Trophoblast cell (in vitro differentiated cells and primary cell): ENCODE measurements at regions not wholly inside any gene's neighbourhood (a gene's known extent, or its start where the extent isn't known, plus 50 kb on each side); places are given as distances from the start of the nearest gene placed in this dataset.

Experiments used
- DNase-seq, 2 donors: peaks; one replicate each; pipeline ENCODE4 v3.0.0-alpha.2; 2016
- H2AFZ ChIP-seq: 2 replicates; pipeline ENCODE4 v1.6.1; 2013; ENCODE audit warnings: low read length, moderate library complexity, mild to moderate bottlenecking; ENCODE audit not compliant: insufficient read depth, poor library complexity
- H2AK5ac ChIP-seq: 2 replicates; pipeline ENCODE4 v1.6.1; 2013; ENCODE audit warnings: mild to moderate bottlenecking, low read length
- H2BK120ac ChIP-seq: 2 replicates; pipeline ENCODE4 v1.6.1; 2013; ENCODE audit warnings: low read length, mild to moderate bottlenecking, moderate library complexity; ENCODE audit not compliant: insufficient read depth, poor library complexity
- H2BK12ac ChIP-seq: 2 replicates; pipeline ENCODE4 v1.6.1; 2013; ENCODE audit warnings: mild to moderate bottlenecking, low read length, moderate library complexity
- H2BK5ac ChIP-seq: 2 replicates; pipeline ENCODE4 v1.6.1; 2013; ENCODE audit warnings: low read length, low read depth, moderate library complexity, mild to moderate bottlenecking; ENCODE audit not compliant: poor library complexity
- H3K14ac ChIP-seq: 2 replicates; pipeline ENCODE4 v1.6.1; 2013; ENCODE audit warnings: mild to moderate bottlenecking, low read length
- H3K18ac ChIP-seq: 2 replicates; pipeline ENCODE4 v1.6.1; 2013; ENCODE audit warnings: mild to moderate bottlenecking, low read length
- H3K23ac ChIP-seq: 2 replicates; pipeline ENCODE4 v1.6.1; 2013; ENCODE audit warnings: low read length
- H3K27ac ChIP-seq: 2 replicates; pipeline ENCODE4 v1.5.1; 2013; ENCODE audit warnings: low read depth, mild to moderate bottlenecking, inconsistent platforms, low read length, moderate library complexity
- H3K27me3 ChIP-seq: 2 replicates; pipeline ENCODE4 v1.6.1; 2013; ENCODE audit warnings: inconsistent platforms, mild to moderate bottlenecking, low read length, moderate library complexity; ENCODE audit not compliant: insufficient read depth
- H3K36me3 ChIP-seq, 2 experiments: 1 replicate in 1 of 2; 2 replicates in 1 of 2; pipeline ENCODE4 v1.6.1; 2013; ENCODE audit warnings: low read length in 2 of 2, mild to moderate bottlenecking in 2 of 2, moderate library complexity in 1 of 2; ENCODE audit not compliant: insufficient read depth in 2 of 2, control insufficient read depth in 1 of 2
- H3K4ac ChIP-seq: 2 replicates; pipeline ENCODE4 v1.6.1; 2013; ENCODE audit warnings: low read depth, mild to moderate bottlenecking, low read length, moderate library complexity
- H3K4me1 ChIP-seq, 2 experiments: 1 replicate in 1 of 2; 2 replicates in 1 of 2; pipeline ENCODE4 v1.6.1; 2013; ENCODE audit warnings: low read length in 2 of 2, mild to moderate bottlenecking in 2 of 2, moderate library complexity in 1 of 2; ENCODE audit not compliant: insufficient read depth in 2 of 2, control insufficient read depth in 1 of 2
- H3K4me2 ChIP-seq: 2 replicates; pipeline ENCODE4 v1.6.1; 2013; ENCODE audit warnings: inconsistent platforms, mild to moderate bottlenecking, low read length, moderate library complexity
- H3K4me3 ChIP-seq: 2 replicates; pipeline ENCODE4 v1.5.1; 2013; ENCODE audit warnings: mild to moderate bottlenecking, low read depth, low read length, inconsistent platforms
- H3K79me1 ChIP-seq: one replicate; pipeline ENCODE4 v1.6.1; 2013; ENCODE audit warnings: low read length
- H3K79me2 ChIP-seq: 2 replicates; pipeline ENCODE4 v1.6.1; 2013; ENCODE audit warnings: low read length, mild to moderate bottlenecking; ENCODE audit not compliant: control insufficient read depth, insufficient read depth, poor library complexity
- H3K9ac ChIP-seq: 2 replicates; pipeline ENCODE4 v1.6.1; 2013; ENCODE audit warnings: mild to moderate bottlenecking, low read length
- H3K9me3 ChIP-seq: 2 replicates; pipeline ENCODE4 v1.6.1; 2013; ENCODE audit warnings: low read depth, mild to moderate bottlenecking, control low read depth, inconsistent platforms, low read length; ENCODE audit not compliant: insufficient read depth
- H4K12ac ChIP-seq: 2 replicates; pipeline ENCODE4 v1.6.1; 2013; ENCODE audit warnings: low read depth, mild to moderate bottlenecking, low read length, moderate library complexity
- H4K8ac ChIP-seq: 2 replicates; pipeline ENCODE4 v1.6.1; 2013; ENCODE audit warnings: low read depth, mild to moderate bottlenecking, low read length, moderate library complexity
- H4K91ac ChIP-seq: one replicate; pipeline ENCODE4 v1.6.1; 2013; ENCODE audit warnings: low read depth, mild to moderate bottlenecking, low read length, moderate library complexity
- WGBS: extraction: QIAGEN DNeasy Blood & Tissue Kit; methylation state at CpG from one replicate; pipeline ENCODE4 v1.1.7; 2013; ENCODE audit warnings: missing lambda C conversion rate; ENCODE audit not compliant: insufficient read length, insufficient coverage; ENCODE audit errors: extremely low coverage; 5-methylcytosine and 5-hydroxymethylcytosine counted together

DNA sequence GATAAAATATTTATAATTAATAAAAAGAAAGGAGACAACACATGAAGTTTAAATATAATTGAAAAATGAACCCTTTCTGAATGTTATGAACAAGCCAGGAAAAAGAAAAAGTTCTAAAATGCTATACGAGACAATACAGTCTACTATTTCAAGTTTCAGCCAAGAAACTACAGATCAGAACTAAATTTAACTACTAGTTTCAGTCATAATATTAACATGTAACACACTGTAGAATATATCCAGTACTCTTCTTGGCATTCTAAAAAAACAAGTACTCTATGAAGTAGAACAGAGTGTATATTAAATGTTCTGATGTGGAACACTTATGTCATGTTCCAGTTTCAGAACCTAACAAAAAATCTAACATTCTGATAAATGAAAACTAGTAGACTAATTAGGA, 679.7 kb downstream of the FAT4 start:
- Histone ChIP-seq H3K18ac (no peak overlapping the region), H4K12ac (no peak overlapping the region), H2BK5ac (no peak overlapping the region), H3K9ac (no peak overlapping the region), H3K27ac (no peak overlapping the region), H3K9me3 (no peaks in the 10 kb centered on the region), H3K27me3 (no peaks in the 10 kb centered on the region), H3K4me2 (no peak overlapping the region), H3K79me2 (no peaks in the 10 kb centered on the region), H2BK12ac (no peak overlapping the region), H3K14ac (no peak overlapping the region), H2BK120ac (no peak overlapping the region), H3K79me1 (no peaks in the 10 kb centered on the region), H2AFZ (no peak overlapping the region), H3K4me1 (peaks cover 0 to 2% of the 10 kb centered on the region in 2 experiments), H3K36me3 (no peaks in the 10 kb centered on the region), H3K4me3 (no peak overlapping the region), H2AK5ac (no peak overlapping the region), H4K8ac (no peak overlapping the region), H3K23ac (no peak overlapping the region), H4K91ac (no peak overlapping the region), H3K4ac (no peak overlapping the region)
- DNase-seq = no peak
- no CpG with 5 or more reads among the region's 1 CpG for WGBS

DNA sequence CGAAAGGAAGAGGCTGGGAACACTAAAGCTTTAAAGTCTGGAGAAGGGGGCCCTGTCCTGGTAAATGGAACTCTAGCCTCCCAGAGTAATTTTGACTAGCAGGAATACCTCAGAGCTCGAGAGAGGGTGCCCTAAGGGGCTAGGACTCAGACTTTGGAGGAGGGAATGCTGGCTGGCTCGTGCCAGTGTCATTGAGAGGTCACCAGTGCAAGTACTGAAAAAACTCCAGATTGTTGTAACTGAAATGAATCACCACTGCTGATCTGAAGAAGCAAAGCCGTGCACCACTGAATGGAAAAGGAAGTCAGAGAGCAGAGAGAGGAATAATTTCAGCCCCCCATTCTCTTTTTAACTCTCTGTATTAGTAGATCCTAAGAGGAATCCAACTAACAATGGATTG, 690.2 kb downstream of the FAT4 start:
- Histone ChIP-seq H3K79me2 (no peaks in the 10 kb centered on the region), H2BK120ac (no peak overlapping the region), H2AK5ac (no peak overlapping the region), H3K14ac (no peak overlapping the region), H2BK5ac (no peak overlapping the region), H3K36me3 (no peaks in the 10 kb centered on the region), H3K9me3 (no peaks in the 10 kb centered on the region), H4K8ac (no peak overlapping the region), H4K12ac (no peak overlapping the region), H3K4me3 (no peak overlapping the region), H3K9ac (no peak overlapping the region), H3K4ac (no peak overlapping the region), H3K27me3 (no peaks in the 10 kb centered on the region), H3K79me1 (no peaks in the 10 kb centered on the region), H2BK12ac (no peak overlapping the region), H3K23ac (no peak overlapping the region), H3K18ac (no peak overlapping the region), H3K27ac (no peak overlapping the region), H2AFZ (no peak overlapping the region), H4K91ac (no peak overlapping the region), H3K4me1 (peaks cover 0 to 3% of the 10 kb centered on the region in 2 experiments), H3K4me2 (peak overlapping the region; percentile 33)
- no CpG with 5 or more reads among the region's 4 CpGs for WGBS
- DNase-seq = peak; percentile 2

DNA sequence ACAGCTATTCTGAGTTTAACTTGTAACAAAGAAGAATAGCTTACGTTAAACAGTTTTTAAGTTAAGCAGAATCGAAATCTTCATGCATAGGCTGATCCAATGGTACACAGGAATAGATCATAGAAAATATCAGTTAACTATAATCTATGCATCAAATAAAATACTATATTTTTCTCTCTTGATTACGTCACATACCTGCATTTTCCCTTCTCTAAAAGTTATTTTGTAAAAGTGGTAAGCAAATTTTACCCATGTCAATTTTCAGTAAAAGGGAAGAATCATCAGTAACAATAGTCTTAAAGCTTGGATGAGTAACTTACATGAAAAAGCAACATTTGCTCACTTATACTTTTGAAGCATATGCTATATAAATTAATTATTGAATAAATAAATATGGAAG, 692.4 kb downstream of the FAT4 start:
- no peak overlapping the region for H2BK12ac ChIP-seq
- no peaks in the 10 kb centered on the region for H3K9me3 ChIP-seq
- no peak overlapping the region for H3K27ac ChIP-seq
- no peak overlapping the region for H3K9ac ChIP-seq
- no peak overlapping the region for H3K14ac ChIP-seq
- H4K12ac ChIP-seq = no peak overlapping the region
- H4K91ac ChIP-seq = no peak overlapping the region
- peaks cover 0 to 3% of the 10 kb centered on the region in 2 experiments for H3K4me1 ChIP-seq
- no peak overlapping the region for H3K4me3 ChIP-seq
- no peak overlapping the region for H2BK120ac ChIP-seq
- no peaks in the 10 kb centered on the region for H3K27me3 ChIP-seq
- no peak overlapping the region for H4K8ac ChIP-seq
- H3K36me3 ChIP-seq = no peaks in the 10 kb centered on the region
- no peak overlapping the region for H3K4me2 ChIP-seq
- no peak for DNase-seq
- no peak overlapping the region for H3K23ac ChIP-seq
- H2BK5ac ChIP-seq = no peak overlapping the region
- no peaks in the 10 kb centered on the region for H3K79me1 ChIP-seq
- no peak overlapping the region for H2AK5ac ChIP-seq
- H3K79me2 ChIP-seq = no peaks in the 10 kb centered on the region
- no peak overlapping the region for H3K4ac ChIP-seq
- H2AFZ ChIP-seq = no peak overlapping the region
- no CpG with 5 or more reads among the region's 3 CpGs for WGBS
- no peak overlapping the region for H3K18ac ChIP-seq

DNA sequence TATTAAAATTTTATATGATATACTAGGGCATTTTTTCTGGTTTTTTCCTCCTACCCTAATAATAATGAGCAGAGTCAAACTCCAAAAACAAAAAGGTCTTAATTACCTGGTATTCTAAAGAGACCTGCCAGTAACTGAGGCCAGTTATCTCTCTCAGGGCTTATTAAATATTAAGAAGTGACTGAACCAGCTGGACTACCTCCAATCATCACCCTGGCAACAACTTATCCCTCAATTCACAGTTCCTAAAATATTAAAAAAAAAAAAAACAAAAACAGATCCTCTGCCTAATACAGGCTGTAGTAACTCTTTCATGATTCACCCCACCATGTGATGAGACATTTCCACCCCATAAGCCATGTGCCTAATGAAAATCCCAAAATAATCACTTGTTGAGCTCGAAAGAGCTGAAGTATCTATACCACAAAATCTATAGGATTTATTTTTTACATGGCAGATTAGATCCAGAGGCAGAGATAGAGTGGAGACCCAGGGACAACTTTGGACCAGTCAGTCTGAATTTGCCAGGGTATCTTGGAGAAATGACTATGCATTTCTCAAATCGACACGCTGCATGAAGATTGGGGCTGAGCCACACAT, 698.0 kb downstream of the FAT4 start:
- no peak for DNase-seq
- H3K4me3 ChIP-seq = no peak overlapping the region
- no peaks in the 10 kb centered on the region for H3K9me3 ChIP-seq
- no peak overlapping the region for H3K9ac ChIP-seq
- no peak overlapping the region for H3K18ac ChIP-seq
- no peak overlapping the region for H3K23ac ChIP-seq
- H2BK12ac ChIP-seq = no peak overlapping the region
- no peak overlapping the region for H4K8ac ChIP-seq
- H2BK120ac ChIP-seq = no peak overlapping the region
- H3K27ac ChIP-seq = no peak overlapping the region
- no peaks in the 10 kb centered on the region for H3K27me3 ChIP-seq
- H2BK5ac ChIP-seq = no peak overlapping the region
- no peaks in the 10 kb centered on the region for H3K79me2 ChIP-seq
- no peak overlapping the region for H2AK5ac ChIP-seq
- H4K91ac ChIP-seq = no peak overlapping the region
- no peaks in the 10 kb centered on the region for H3K36me3 ChIP-seq
- WGBS = no CpG with 5 or more reads among the region's 3 CpGs
- H3K4me2 ChIP-seq = no peak overlapping the region
- H3K79me1 ChIP-seq = no peaks in the 10 kb centered on the region
- H2AFZ ChIP-seq = no peak overlapping the region
- H4K12ac ChIP-seq = no peak overlapping the region
- H3K14ac ChIP-seq = no peak overlapping the region
- no peaks in the 10 kb centered on the region for H3K4me1 ChIP-seq
- H3K4ac ChIP-seq = no peak overlapping the region
